HG03342 (cell line): ENCODE measurements at regions not wholly inside any gene's neighbourhood (a gene's known extent, or its start where the extent isn't known, plus 50 kb on each side); places are given as distances from the start of the nearest gene placed in this dataset.
A peak's percentile ranks its signal among the peaks of the same experiment; 100 is the strongest.
"Not testable (repeated sequence)": the region's sequence is repeated elsewhere in the genome, so short reads cannot be mapped to it uniquely, and the experiment has no call there.

ENCODE experiments used
- ATAC-seq: cut with Tn5 transposase; IDR thresholded peaks from one replicate; pipeline ENCODE4 v1.9.1; 2021; ENCODE audit warnings: mild to moderate bottlenecking, moderate library complexity; ENCODE audit not compliant: unreplicated experiment

GRCh38 chr6:150681578-150682395 is 82.1 kb downstream of the PLEKHG1 start:
- ATAC-seq = no peak

- ATAC-seq = no peak
Measured at GRCh38 chr6:150683320-150683719, 83.6 kb downstream of the PLEKHG1 start.

- ATAC-seq = no peak
Measured at GRCh38 chr6:150684161-150684560, 84.5 kb downstream of the PLEKHG1 start.

GRCh38 chr6:150684714-150685459 is 85.2 kb downstream of the PLEKHG1 start:
- no peak for ATAC-seq

- ATAC-seq = peak; percentile 67
Measured at GRCh38 chr6:150685860-150686259, 86.2 kb downstream of the PLEKHG1 start.

- no peak for ATAC-seq
Measured at GRCh38 chr6:150686566-150686965, 86.9 kb downstream of the PLEKHG1 start.

- ATAC-seq = no peak
Measured at GRCh38 chr6:150687508-150687907, 87.8 kb downstream of the PLEKHG1 start.

GRCh38 chr6:150689900-150690590 is 90.4 kb downstream of the PLEKHG1 start:
- peak; percentile 54 for ATAC-seq

- no peak for ATAC-seq
Measured at GRCh38 chr6:150690681-150691080, 91.0 kb downstream of the PLEKHG1 start.

GRCh38 chr6:150691463-150691862 is 91.8 kb downstream of the PLEKHG1 start:
- ATAC-seq = no peak

- peak; percentile 75 for ATAC-seq
Measured at GRCh38 chr6:150692604-150693003, 92.9 kb downstream of the PLEKHG1 start.

GRCh38 chr6:150694889-150695288 is 95.2 kb downstream of the PLEKHG1 start:
- no peak for ATAC-seq

- no peak for ATAC-seq
Measured at GRCh38 chr6:150695652-150696051, 96.0 kb downstream of the PLEKHG1 start.

GRCh38 chr6:150696190-150696589 is 96.5 kb downstream of the PLEKHG1 start:
- ATAC-seq = no peak

GRCh38 chr6:150696918-150697317 is 97.2 kb downstream of the PLEKHG1 start:
- not testable (repeated sequence) for ATAC-seq

- ATAC-seq = no peak
Measured at GRCh38 chr6:150697515-150697914, 97.8 kb downstream of the PLEKHG1 start.

- peak; percentile 71 for ATAC-seq
Measured at GRCh38 chr6:150698391-150698790, 98.7 kb downstream of the PLEKHG1 start.

GRCh38 chr6:150702675-150703074 is 103.0 kb downstream of the PLEKHG1 start:
- ATAC-seq = no peak

GRCh38 chr6:150704447-150705192 is 104.9 kb downstream of the PLEKHG1 start:
- no peak for ATAC-seq

GRCh38 chr6:150705392-150705791 is 105.7 kb downstream of the PLEKHG1 start:
- ATAC-seq = no peak

- ATAC-seq = no peak
Measured at GRCh38 chr6:150710236-150710635, 110.6 kb downstream of the PLEKHG1 start.
